ENCODE measurements at regions not wholly inside any gene's neighbourhood (a gene's known extent, or its start where the extent isn't known, plus 50 kb on each side); places are given as distances from the start of the nearest gene placed in this dataset.

- DNase-seq, result no peak
Measured at GRCh38 chr5:67255881-67256280, 59.3 kb upstream of the CD180 start.

GRCh38 chr5:67253911-67254310 is 57.3 kb upstream of the CD180 start:
- no peak for DNase-seq

GRCh38 chr5:67249590-67249895 is 52.9 kb upstream of the CD180 start:
- DNase-seq, result no peak

GRCh38 chr5:67248703-67249589 is 52.3 kb upstream of the CD180 start:
- DNase-seq, result no peak

GRCh38 chr5:67246546-67247268 is 50.1 kb upstream of the CD180 start:
- no peak for DNase-seq

Measured in inflammatory macrophage (primary cell).